Small intestine (tissue), 7 donors: ENCODE measurements at regions not wholly inside any gene's neighbourhood (a gene's known extent, or its start where the extent isn't known, plus 50 kb on each side); places are given as distances from the start of the nearest gene placed in this dataset.
"Not testable (repeated sequence)": the region's sequence is repeated elsewhere in the genome, so short reads cannot be mapped to it uniquely, and the experiment has no call there.

Experiments used
- DNase-seq, 2 donors: peaks; one replicate each; pipeline versions ENCODE4 v3.0.0 to v3.0.0-alpha.2; 2013
- FAIRE-seq: peaks from 2 replicates; lab custom pipeline; 2012; peaks lifted over from hg19 to GRCh38; lab: Jason Lieb, UNC
- H3K27ac ChIP-seq, 3 donors: one replicate each; pipeline ENCODE4 v1.5.1; 2013; ENCODE audit warnings: low read length in 2 of 3, mild to moderate bottlenecking in 2 of 3, control low read depth in 1 of 3, inconsistent platforms in 1 of 3, low read depth in 1 of 3, moderate library complexity in 1 of 3
- H3K27me3 ChIP-seq, 3 donors: one replicate each; pipeline ENCODE4 v1.6.1; 2013; ENCODE audit warnings: low read length in 3 of 3, inconsistent platforms in 1 of 3; ENCODE audit not compliant: control insufficient read depth in 3 of 3, insufficient read depth in 3 of 3
- H3K36me3 ChIP-seq, 3 donors: one replicate each; pipeline ENCODE4 v1.6.1; 2013; ENCODE audit warnings: low read length in 3 of 3, inconsistent platforms in 1 of 3, low read depth in 1 of 3, mild to moderate bottlenecking in 1 of 3, moderate library complexity in 1 of 3; ENCODE audit not compliant: control insufficient read depth in 3 of 3, insufficient read depth in 2 of 3
- H3K4me1 ChIP-seq, 3 donors: one replicate each; pipeline ENCODE4 v1.6.1; 2013; ENCODE audit warnings: low read length in 2 of 3, inconsistent platforms in 1 of 3, low read depth in 1 of 3, mild to moderate bottlenecking in 1 of 3, moderate library complexity in 1 of 3; ENCODE audit not compliant: control insufficient read depth in 3 of 3, insufficient read depth in 2 of 3
- H3K4me3 ChIP-seq, 3 donors: one replicate each; pipeline ENCODE4 v1.5.1; 2013; ENCODE audit warnings: low read length in 3 of 3, control low read depth in 1 of 3, inconsistent platforms in 1 of 3, low read depth in 1 of 3, mild to moderate bottlenecking in 1 of 3, moderate library complexity in 1 of 3
- H3K9me3 ChIP-seq, 2 donors: one replicate each; pipeline ENCODE4 v1.6.1; 2013; ENCODE audit warnings: low read depth in 1 of 2, low read length in 1 of 2; ENCODE audit not compliant: control insufficient read depth in 2 of 2, insufficient read depth in 1 of 2
- WGBS, 3 donors: extraction: QIAGEN DNeasy Blood & Tissue Kit; methylation state at CpG; one replicate each; pipeline ENCODE4 v1.1.7; 2013; 5-methylcytosine and 5-hydroxymethylcytosine counted together
- donor health status: healthy with polysubstance abuse.
- donor health status: control.
- donor health status: control.
- donor health status: Bipolar disorder and iron deficiency.
- donor health status: healthy.

DNA sequence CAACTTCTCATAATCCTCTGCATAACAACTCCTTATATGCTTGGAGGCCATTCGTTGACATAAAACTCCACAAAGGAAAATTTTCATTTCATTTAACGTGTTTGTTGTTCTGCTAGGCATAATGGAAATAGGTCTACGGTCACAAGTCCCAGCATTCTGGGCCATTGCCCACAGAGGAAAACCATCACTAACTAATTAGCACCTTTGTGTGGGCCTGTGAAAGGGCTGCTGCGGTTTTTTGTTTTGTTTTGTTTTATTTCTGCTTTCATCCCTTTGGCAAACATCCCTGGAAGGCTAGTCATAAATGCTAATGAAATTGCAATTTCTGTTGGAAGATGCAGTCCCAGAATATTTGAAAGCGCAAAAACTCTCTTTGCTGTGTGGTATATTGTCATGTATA lies 180.3 kb downstream of the RMST start:
- 70 to 75% (median 71%) methylated on average over 5 of the region's 5 CpGs for WGBS, 3 donors
- Histone ChIP-seq H3K27me3 (no peaks in the 10 kb centered on the region), H3K36me3 (no peaks in the 10 kb centered on the region), H3K27ac (no peak overlapping the region), H3K4me3 (no peak overlapping the region), H3K4me1 (no peaks in the 10 kb centered on the region), H3K9me3 (no peaks in the 10 kb centered on the region)
- DNase-seq, result no peak
- no peak for FAIRE-seq

DNA sequence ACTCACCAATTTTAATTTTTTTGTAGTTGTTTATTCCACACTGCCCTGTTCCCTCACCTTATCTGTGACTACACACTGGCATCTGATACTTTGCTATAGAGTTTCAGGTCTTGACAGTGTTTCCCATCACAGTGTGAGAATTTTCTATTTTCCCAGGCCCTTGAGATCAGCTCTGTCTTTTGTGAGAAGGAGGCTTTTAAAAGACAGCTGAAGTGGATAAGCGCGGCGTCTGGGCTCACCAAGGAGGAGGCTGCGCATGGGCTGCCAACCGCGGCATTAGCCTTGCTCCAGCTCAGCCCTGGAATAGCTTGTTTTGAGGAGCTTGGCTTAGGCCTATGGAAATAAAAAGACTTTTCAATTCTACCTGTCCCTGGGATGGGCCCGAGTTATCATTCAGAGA lies 181.3 kb downstream of the RMST start:
- H3K4me3 ChIP-seq, result no peak overlapping the region
- H3K9me3 ChIP-seq, result no peaks in the 10 kb centered on the region
- no peak for DNase-seq
- no peak overlapping the region for H3K27ac ChIP-seq
- H3K27me3 ChIP-seq, result no peaks in the 10 kb centered on the region
- FAIRE-seq, result no peak
- no peaks in the 10 kb centered on the region for H3K36me3 ChIP-seq
- 89 to 95% (median 93%) methylated on average over 7 of the region's 7 CpGs for WGBS, 3 donors
- H3K4me1 ChIP-seq, result no peaks in the 10 kb centered on the region

DNA sequence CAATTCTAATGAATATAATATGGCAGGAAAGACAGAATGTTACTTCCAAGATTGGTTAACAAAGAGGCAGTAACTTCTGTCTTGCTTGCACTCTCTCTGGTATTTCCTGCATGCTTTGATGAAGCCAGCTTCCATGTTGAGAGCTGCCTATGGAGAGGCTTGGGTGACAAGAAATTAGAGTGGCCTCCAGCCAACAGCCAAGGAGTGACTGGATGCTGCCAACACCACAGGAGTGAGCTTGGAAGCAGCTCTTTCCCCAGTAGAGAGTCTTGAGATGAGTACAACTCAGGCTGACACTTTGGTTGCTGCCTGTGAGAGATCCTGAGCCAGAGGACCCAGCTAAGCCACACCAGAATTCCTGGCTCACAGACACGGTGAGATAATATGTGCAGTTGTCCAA lies 183.1 kb downstream of the RMST start:
- WGBS, 3 donors, result 65 to 80% (median 71%) methylated on average over 1 of the region's 1 CpG
- H3K27me3 ChIP-seq, result no peaks in the 10 kb centered on the region
- no peaks in the 10 kb centered on the region for H3K4me1 ChIP-seq
- no peaks in the 10 kb centered on the region for H3K9me3 ChIP-seq
- DNase-seq (no peak), FAIRE-seq (no peak)
- no peak overlapping the region for H3K4me3 ChIP-seq
- H3K27ac ChIP-seq, result no peak overlapping the region
- no peaks in the 10 kb centered on the region for H3K36me3 ChIP-seq

DNA sequence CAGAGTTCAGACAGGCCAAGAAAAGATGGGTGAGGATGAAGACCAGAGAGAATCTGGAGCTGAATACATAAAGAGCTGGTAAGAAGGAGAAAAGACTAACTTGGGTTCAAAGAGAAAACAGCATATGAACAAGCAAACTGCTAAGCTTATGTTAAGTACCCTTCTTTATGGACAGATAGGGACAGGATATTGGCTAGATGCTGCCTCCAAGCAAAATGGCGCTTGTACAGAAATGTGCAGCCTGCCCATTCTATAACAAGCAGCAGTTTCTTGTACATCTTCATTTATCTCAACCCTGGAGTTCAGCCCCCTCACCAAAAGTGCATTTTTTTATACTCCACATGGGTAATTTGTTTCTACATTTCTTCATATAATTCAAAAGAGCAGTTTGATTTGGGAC lies 184.5 kb downstream of the RMST start:
- H3K36me3 ChIP-seq, result no peaks in the 10 kb centered on the region
- no peaks in the 10 kb centered on the region for H3K4me1 ChIP-seq
- H3K27ac ChIP-seq, result no peak overlapping the region
- 74 to 92% (median 84%) methylated on average over 1 of the region's 1 CpG for WGBS, 3 donors
- no peak for DNase-seq
- FAIRE-seq, result no peak
- H3K9me3 ChIP-seq, result no peaks in the 10 kb centered on the region
- no peak overlapping the region for H3K4me3 ChIP-seq
- H3K27me3 ChIP-seq, result no peaks in the 10 kb centered on the region

DNA sequence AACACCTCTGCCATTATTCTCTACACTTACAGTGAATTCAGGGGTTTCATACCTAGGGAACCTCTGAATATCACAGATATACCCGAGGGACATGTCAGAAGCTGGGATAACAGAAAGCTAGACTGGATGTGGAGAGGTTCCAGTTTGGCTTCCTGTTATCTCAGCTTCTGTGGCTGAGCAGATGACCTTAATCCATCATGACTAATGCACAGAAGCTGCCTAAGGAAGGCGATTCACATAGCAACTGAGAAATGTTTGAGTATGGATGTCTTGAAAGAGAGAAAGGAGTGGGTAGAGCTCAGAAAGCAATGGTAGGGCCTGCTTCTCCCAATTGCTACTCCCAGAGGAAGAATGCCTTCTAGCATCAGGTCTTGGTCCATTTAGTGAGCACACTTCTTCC lies 187.6 kb downstream of the RMST start:
- Histone ChIP-seq H3K4me3 (no peak overlapping the region), H3K27ac (no peak overlapping the region), H3K9me3 (no peaks in the 10 kb centered on the region), H3K4me1 (no peaks in the 10 kb centered on the region), H3K36me3 (no peaks in the 10 kb centered on the region), H3K27me3 (no peaks in the 10 kb centered on the region)
- DNase-seq, result no peak
- no peak for FAIRE-seq
- WGBS, 3 donors, result 64 to 75% (median 65%) methylated on average over 2 of the region's 2 CpGs

DNA sequence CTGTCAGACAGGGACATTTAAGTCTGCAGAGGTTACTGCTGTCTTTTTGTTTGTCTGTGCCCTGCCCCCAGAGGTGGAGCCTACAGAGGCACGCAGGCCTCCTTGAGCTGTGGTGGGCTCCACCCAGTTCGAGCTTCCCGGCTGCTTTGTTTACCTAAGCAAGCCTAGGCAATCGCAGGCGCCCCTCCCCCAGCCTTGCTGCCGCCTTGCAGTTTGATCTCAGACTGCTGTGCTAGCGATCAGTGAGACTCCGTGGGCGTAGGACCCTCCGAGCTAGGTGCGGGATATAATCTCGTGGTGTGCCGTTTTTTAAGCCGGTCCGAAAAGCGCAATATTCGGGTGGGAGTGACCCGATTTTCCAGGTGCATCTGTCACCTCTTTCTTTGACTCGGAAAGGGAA lies 193.9 kb downstream of the RMST start:
- not testable (repeated sequence) for H3K4me1 ChIP-seq, DNase-seq, H3K27ac ChIP-seq, H3K36me3 ChIP-seq, H3K9me3 ChIP-seq, FAIRE-seq, H3K4me3 ChIP-seq, H3K27me3 ChIP-seq
- 83 to 91% (median 86%) methylated on average over 16 to 18 of the region's 19 CpGs for WGBS, 3 donors

DNA sequence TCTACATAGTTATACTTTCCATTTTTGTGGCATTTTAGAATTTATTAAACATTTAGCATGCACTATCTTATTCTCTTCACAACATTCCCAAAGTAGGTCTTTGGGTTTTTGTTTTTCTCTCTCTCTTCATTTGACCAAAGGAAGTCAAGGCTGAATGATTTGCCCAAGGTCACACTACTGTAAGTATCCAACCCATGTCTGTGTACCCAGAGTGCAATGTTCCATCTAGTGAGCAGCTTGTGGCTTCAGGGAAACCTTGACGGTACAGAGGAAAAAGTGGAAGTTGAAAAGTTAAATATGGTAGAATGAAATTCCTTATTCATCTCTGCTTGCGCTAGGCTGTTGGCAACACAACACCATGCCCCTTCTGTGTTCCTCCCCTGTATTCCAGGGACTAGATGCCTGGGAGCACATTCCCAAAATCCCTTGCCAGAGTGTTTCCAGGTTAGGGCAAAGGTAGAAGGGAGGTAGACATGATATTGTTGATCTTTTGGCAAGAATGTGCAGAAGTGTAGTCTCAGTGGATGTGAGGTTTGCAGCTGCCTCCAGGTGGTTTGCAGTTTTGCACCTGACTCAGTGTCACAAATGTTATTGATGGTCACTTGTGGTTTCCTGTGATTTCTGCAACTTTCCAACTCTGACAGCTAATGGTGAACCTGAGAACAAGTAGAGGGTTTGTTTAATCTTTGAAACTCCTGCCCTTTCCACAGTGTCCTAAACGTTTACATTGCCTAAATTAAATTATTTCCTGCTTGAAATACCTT lies 196.7 kb downstream of the RMST start:
- WGBS, 3 donors, result 44 to 60% (median 48%) methylated on average over 3 of the region's 3 CpGs

DNA sequence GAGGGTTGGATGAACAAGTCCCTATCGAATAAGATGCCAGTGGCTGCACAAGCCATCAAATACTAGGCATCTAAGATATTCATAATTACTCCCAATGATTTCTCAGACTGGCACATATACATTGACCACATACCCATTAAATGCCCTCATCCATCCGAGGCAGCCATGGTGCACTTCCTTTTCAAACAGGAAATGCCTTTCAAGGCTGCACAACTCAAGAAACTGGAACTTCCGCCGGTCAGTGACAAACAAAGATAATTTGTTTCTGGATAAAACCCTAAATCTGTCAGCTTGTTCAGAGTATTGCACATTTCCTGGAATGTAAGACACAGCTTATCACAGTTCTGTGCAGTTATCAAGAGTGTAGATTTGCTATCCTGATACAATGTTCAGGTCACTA lies 203.7 kb downstream of the RMST start:
- Histone ChIP-seq H3K4me3 (no peak overlapping the region), H3K9me3 (peaks cover 0 to 6% of the 10 kb centered on the region in 2 donors), H3K4me1 (no peaks in the 10 kb centered on the region), H3K27me3 (no peaks in the 10 kb centered on the region), H3K27ac (no peak overlapping the region), H3K36me3 (no peaks in the 10 kb centered on the region)
- FAIRE-seq (no peak), DNase-seq (no peak)
- 43 to 62% (median 49%) methylated on average over 4 of the region's 4 CpGs for WGBS, 3 donors

More for the DNA sequence above, 196.7 kb downstream of the RMST start:
- H3K4me1 ChIP-seq, result no peaks in the 10 kb centered on the region
- no peaks in the 10 kb centered on the region for H3K27me3 ChIP-seq
- peaks cover 0 to 7% of the 10 kb centered on the region in 2 donors for H3K9me3 ChIP-seq
- DNase-seq (no peak), FAIRE-seq (no peak)
- H3K36me3 ChIP-seq, result no peaks in the 10 kb centered on the region
- no peak overlapping the region for H3K4me3 ChIP-seq
- no peak overlapping the region for H3K27ac ChIP-seq

DNA sequence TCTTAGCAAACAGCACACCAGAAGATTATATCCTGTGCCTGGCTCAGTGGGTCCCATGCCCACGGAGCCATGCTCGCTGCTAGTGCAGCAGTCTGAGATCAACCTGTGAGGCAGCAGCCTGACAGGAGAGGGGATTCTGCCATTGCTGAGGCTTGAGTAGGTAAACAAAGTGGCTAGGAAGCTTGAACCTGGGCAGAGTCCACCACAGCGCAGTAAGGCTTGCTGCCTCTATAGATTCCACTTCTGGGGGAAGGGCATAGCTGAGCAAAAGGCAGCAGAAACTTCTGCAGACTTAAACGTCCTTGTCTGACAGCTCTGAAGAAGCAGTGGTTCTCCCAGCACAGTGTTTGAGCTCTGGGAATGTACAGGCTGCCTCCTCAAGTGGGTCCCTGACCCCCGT lies 210.3 kb downstream of the RMST start:
- WGBS, 3 donors, result 55 to 66% (median 57%) methylated on average over 5 of the region's 5 CpGs
- Histone ChIP-seq H3K27ac (no peak overlapping the region), H3K9me3 (peaks cover 0 to 11% of the 10 kb centered on the region in 2 donors), H3K36me3 (no peaks in the 10 kb centered on the region), H3K4me1 (no peaks in the 10 kb centered on the region), H3K27me3 (no peaks in the 10 kb centered on the region), H3K4me3 (no peak overlapping the region)
- DNase-seq (no peak), FAIRE-seq (no peak)
